Esophagus squamous epithelium (tissue), 4 donors: ENCODE measurements at regions not wholly inside any gene's neighbourhood (a gene's known extent, or its start where the extent isn't known, plus 50 kb on each side); places are given as distances from the start of the nearest gene placed in this dataset.

ENCODE experiments used
- CTCF ChIP-seq, 6 experiments: fragments of 450-650 bp in 4 of 6; fragments of 200-600 bp in 2 of 6; sonication (generic) in 2 of 6; IDR thresholded peaks; one replicate each; pipeline ENCODE4 v1.5.1; 2016 to 2019; ENCODE audit warnings: antibody characterized with exemption in 6 of 6, mild to moderate bottlenecking in 4 of 6, moderate library complexity in 4 of 6
- POLR2A ChIP-seq, 4 donors: fragments of 450-650 bp; IDR thresholded peaks; one replicate each; pipeline ENCODE4 v1.6.1; 2017; ENCODE audit warnings: antibody characterized with exemption in 4 of 4, mild to moderate bottlenecking in 4 of 4, moderate library complexity in 3 of 4

GRCh38 chr3:64943866-64944265 is 256.1 kb upstream of the ADAMTS9 start:
- TF ChIP-seq POLR2A (IDR thresholded peaks at IDR 0.05) = no peak
- TF ChIP-seq CTCF (IDR thresholded peaks at IDR 0.05) = no peak
